ENCODE measurements at regions not wholly inside any gene's neighbourhood (a gene's known extent, or its start where the extent isn't known, plus 50 kb on each side); places are given as distances from the start of the nearest gene placed in this dataset.

DNA sequence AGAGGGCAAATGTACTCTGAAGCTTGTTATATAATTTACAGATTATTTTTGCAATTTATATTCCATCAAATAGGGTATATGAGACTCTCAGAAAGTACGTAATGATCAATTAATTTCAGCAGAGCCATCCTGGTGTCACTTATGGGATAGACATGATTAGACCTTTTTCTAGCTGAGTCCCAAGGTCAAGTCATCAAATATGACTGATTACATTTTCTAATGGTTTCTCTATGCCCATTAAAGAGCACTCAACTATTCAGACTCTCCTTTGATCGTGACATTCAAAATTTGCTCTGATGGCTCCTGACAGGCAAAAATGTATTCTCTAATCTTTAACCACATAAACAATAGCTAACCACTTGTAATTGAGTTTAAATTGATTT lies 469.2 kb downstream of the COG6 start:
- dilution Hi-C loops (cut with MboI; ENCODE audit: extremely low pct_ligation_motif_present, low sequenced_read_pairs): no loop called here
- Histone ChIP-seq H3K9me3 (ENCODE audit: control insufficient read depth, low read depth, low read length) (no peaks in the 10 kb centered on the region), H3K4me3 (ENCODE audit: control insufficient read depth in 2 of 3, extremely low read depth in 1 of 3, insufficient read depth in 2 of 3, low read depth in 1 of 3, low read length in 3 of 3) (no peak overlapping the region), H3K9ac (ENCODE audit: control insufficient read depth, extremely low read depth, insufficient read depth, low read length) (no peak overlapping the region), H3K9me1 (ENCODE audit: control insufficient read depth, extremely low read depth, insufficient read depth, low read length) (no peaks in the 10 kb centered on the region), H3K4me1 (ENCODE audit: control insufficient read depth, extremely low read depth, insufficient read depth, low read length) (peaks cover 10% of the 10 kb centered on the region), H3K27ac (ENCODE audit: control insufficient read depth, insufficient read depth, low read length) (no peak overlapping the region), H3K4me2 (ENCODE audit: control insufficient read depth, extremely low read depth, insufficient read depth, low read depth, low read length) (no peak overlapping the region), H3K27me3 (ENCODE audit: control insufficient read depth, extremely low read depth, insufficient read depth, low read length) (no peaks in the 10 kb centered on the region), H3K36me3 (ENCODE audit: control insufficient read depth in 2 of 2, extremely low read depth in 1 of 2, insufficient read depth in 2 of 2, low read length in 2 of 2) (no peaks in the 10 kb centered on the region), H3K79me2 (ENCODE audit: control insufficient read depth, insufficient read depth, low read length) (no peaks in the 10 kb centered on the region), H2AFZ (ENCODE audit: control insufficient read depth, low read length) (no peak overlapping the region), H4K20me1 (ENCODE audit: control insufficient read depth, extremely low read depth, insufficient read depth, low read length) (no peaks in the 10 kb centered on the region)
- TF ChIP-seq EZH2 (IDR thresholded peaks at IDR 0.05; ENCODE audit: low read length): no peak
- TF ChIP-seq, protein P1, sequence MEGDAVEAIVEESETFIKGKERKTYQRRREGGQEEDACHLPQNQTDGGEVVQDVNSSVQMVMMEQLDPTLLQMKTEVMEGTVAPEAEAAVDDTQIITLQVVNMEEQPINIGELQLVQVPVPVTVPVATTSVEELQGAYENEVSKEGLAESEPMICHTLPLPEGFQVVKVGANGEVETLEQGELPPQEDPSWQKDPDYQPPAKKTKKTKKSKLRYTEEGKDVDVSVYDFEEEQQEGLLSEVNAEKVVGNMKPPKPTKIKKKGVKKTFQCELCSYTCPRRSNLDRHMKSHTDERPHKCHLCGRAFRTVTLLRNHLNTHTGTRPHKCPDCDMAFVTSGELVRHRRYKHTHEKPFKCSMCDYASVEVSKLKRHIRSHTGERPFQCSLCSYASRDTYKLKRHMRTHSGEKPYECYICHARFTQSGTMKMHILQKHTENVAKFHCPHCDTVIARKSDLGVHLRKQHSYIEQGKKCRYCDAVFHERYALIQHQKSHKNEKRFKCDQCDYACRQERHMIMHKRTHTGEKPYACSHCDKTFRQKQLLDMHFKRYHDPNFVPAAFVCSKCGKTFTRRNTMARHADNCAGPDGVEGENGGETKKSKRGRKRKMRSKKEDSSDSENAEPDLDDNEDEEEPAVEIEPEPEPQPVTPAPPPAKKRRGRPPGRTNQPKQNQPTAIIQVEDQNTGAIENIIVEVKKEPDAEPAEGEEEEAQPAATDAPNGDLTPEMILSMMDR (optimal IDR thresholded peaks at IDR 0.05 in 1 of 3, IDR thresholded peaks at IDR 0.05 in 1 of 3, conservative IDR thresholded peaks at IDR 0.05 in 1 of 3; ENCODE audit: extremely low read depth in 1 of 3, insufficient read depth in 2 of 3, low read length in 3 of 3): no peak
- FAIRE-seq (no peak), DNase-seq (ENCODE audit: low read depth, low spot score) (no peak)

DNA sequence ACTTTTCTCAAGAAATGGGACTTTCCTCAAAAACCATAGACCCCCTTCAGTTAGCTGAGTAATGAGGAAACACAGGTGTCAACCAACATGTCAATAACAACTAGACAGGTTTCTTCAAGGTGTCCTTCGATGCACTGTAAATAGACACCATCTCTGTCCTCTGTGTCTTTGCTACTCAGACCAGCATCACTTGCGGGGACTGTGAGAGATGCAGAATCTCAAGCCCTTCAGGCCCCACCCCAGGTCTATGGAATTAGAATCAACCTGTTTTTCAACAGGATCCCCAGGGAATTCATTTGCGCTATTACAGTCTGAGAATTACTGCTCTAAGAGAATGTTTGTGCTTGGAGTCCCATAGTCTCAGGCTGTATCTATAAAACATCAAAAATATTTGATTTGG lies 469.9 kb downstream of the COG6 start:
- Histone ChIP-seq H2AFZ (ENCODE audit: control insufficient read depth, low read length) (no peak overlapping the region), H4K20me1 (ENCODE audit: control insufficient read depth, extremely low read depth, insufficient read depth, low read length) (no peaks in the 10 kb centered on the region), H3K4me3 (ENCODE audit: control insufficient read depth in 2 of 3, extremely low read depth in 1 of 3, insufficient read depth in 2 of 3, low read depth in 1 of 3, low read length in 3 of 3) (no peak overlapping the region), H3K9ac (ENCODE audit: control insufficient read depth, extremely low read depth, insufficient read depth, low read length) (no peak overlapping the region), H3K4me2 (ENCODE audit: control insufficient read depth, extremely low read depth, insufficient read depth, low read depth, low read length) (no peak overlapping the region), H3K4me1 (ENCODE audit: control insufficient read depth, extremely low read depth, insufficient read depth, low read length) (peaks cover 10% of the 10 kb centered on the region), H3K27me3 (ENCODE audit: control insufficient read depth, extremely low read depth, insufficient read depth, low read length) (no peaks in the 10 kb centered on the region), H3K9me1 (ENCODE audit: control insufficient read depth, extremely low read depth, insufficient read depth, low read length) (no peaks in the 10 kb centered on the region), H3K27ac (ENCODE audit: control insufficient read depth, insufficient read depth, low read length) (no peak overlapping the region), H3K9me3 (ENCODE audit: control insufficient read depth, low read depth, low read length) (no peaks in the 10 kb centered on the region), H3K79me2 (ENCODE audit: control insufficient read depth, insufficient read depth, low read length) (no peaks in the 10 kb centered on the region), H3K36me3 (ENCODE audit: control insufficient read depth in 2 of 2, extremely low read depth in 1 of 2, insufficient read depth in 2 of 2, low read length in 2 of 2) (no peaks in the 10 kb centered on the region)
- FAIRE-seq: no peak
- dilution Hi-C loops (cut with MboI; ENCODE audit: extremely low pct_ligation_motif_present, low sequenced_read_pairs): no loop called here
- DNase-seq (ENCODE audit: low read depth, low spot score): no peak
- TF ChIP-seq, protein P1 (optimal IDR thresholded peaks at IDR 0.05 in 1 of 3, IDR thresholded peaks at IDR 0.05 in 1 of 3, conservative IDR thresholded peaks at IDR 0.05 in 1 of 3; ENCODE audit: extremely low read depth in 1 of 3, insufficient read depth in 2 of 3, low read length in 3 of 3): no peak
- no peak for TF ChIP-seq EZH2 (IDR thresholded peaks at IDR 0.05; ENCODE audit: low read length)

Data from keratinocyte (primary cell).